Fibroblast of villous mesenchyme (primary cell): ENCODE measurements at regions not wholly inside any gene's neighbourhood (a gene's known extent, or its start where the extent isn't known, plus 50 kb on each side); places are given as distances from the start of the nearest gene placed in this dataset.

Experiments
- DNase-seq: peaks from one replicate; pipeline ENCODE4 v3.0.0-alpha.2; 2010; ENCODE audit warnings: low read depth
- H3K4me3 ChIP-seq: 2 replicates; pipeline ENCODE4 v1.5.1; 2011; ENCODE audit warnings: low read depth, mild to moderate bottlenecking, low read length
- TF ChIP-seq, protein P1 (sequence below): IDR thresholded peaks from 2 replicates; pipeline ENCODE4 v1.5.1; 2012; ENCODE audit warnings: low read depth, mild to moderate bottlenecking, low read length; ENCODE audit not compliant: insufficient read depth

DNA sequence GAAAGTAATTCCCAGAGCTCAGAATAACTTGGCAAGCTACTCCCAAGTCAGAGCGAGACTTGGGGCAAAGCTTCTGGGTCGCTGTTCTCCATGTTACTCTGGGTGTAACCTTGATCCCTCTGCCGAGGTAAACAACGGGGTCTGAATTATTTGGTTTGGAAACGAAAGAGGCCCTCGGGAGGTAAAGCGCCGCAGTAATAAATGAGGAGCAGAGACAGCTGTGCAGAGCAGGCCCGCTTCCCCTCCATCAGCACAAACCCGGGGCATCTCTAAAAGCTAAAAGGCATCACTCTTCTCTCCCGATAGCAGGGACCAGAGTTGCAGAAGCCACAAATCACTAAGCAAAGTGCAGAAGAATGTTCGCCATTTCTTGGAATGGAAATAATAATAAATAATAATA is 561.5 kb downstream of the BCOR start:
- TF ChIP-seq, protein P1, sequence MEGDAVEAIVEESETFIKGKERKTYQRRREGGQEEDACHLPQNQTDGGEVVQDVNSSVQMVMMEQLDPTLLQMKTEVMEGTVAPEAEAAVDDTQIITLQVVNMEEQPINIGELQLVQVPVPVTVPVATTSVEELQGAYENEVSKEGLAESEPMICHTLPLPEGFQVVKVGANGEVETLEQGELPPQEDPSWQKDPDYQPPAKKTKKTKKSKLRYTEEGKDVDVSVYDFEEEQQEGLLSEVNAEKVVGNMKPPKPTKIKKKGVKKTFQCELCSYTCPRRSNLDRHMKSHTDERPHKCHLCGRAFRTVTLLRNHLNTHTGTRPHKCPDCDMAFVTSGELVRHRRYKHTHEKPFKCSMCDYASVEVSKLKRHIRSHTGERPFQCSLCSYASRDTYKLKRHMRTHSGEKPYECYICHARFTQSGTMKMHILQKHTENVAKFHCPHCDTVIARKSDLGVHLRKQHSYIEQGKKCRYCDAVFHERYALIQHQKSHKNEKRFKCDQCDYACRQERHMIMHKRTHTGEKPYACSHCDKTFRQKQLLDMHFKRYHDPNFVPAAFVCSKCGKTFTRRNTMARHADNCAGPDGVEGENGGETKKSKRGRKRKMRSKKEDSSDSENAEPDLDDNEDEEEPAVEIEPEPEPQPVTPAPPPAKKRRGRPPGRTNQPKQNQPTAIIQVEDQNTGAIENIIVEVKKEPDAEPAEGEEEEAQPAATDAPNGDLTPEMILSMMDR = no peak
- no peak overlapping the region for H3K4me3 ChIP-seq
- DNase-seq = no peak

DNA sequence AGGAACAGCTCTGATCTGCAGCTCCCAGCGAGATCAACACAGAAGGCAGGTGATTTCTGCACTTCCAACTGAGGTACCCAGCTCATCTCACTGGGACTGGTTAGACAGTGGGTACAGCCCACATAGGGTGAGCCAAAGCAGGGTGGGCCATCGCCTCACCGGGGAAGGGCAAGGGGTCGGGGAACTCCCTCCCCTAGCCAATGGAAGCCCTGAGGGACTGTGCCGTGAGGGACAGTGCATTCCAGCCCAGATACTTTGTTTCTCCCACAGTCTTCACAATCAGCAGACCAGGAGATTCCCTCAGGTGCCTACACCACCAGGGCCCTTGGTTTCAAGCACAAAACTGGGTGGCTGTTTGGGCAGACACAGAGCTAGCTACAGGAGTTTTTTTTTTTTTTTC is 555.9 kb downstream of the BCOR start:
- TF ChIP-seq, protein P1 = no peak
- H3K4me3 ChIP-seq = no peak overlapping the region
- DNase-seq = no peak

DNA sequence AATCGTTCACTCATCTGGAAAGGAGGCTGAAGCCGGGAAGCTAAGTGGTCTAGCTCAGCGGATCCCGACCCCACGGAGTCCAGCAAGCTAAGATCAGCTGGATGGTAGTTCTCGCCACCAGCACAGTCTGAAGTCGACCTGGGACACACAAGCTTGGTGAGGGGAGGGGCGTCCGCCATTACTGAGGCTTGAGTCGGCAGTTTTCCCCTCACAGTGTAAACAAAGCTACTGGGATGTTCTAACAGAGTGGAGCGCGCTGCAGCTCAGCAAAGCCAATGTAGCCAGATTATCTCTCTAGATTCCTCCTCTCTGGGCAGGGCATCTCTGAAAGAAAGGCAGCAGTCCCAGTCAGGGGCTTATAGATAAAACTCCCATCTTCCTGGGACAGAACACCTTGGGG is 555.4 kb downstream of the BCOR start:
- DNase-seq = no peak
- TF ChIP-seq, protein P1 = no peak
- H3K4me3 ChIP-seq = no peak overlapping the region

DNA sequence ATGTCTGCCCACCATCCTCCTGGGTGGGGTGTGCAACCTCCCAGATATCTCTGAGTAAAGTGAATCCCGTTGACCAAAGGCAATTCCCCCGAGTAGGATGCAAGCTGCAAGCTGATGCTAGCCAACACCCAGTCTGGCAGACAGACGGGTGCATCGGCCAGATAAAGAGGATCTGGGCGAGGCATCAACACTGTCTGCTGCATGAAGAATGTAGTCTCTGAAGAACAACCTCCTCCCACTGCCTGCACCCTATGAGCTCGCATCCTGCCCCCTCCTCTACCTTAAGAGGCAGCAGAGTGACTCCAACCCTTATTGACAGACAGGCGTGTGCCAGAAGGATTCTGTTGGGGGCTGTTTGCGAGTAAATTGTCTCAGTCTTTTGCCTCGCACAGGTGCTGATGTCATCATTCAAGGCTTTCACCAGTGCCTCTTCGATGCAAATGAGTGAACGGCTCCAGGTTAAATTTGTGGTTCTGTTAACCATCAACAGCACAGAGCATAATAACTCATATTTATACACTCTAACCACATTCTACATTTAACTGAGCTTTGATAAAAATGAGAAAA is 546.9 kb downstream of the BCOR start:
- TF ChIP-seq, protein P1 = no peak
- DNase-seq = no peak
- H3K4me3 ChIP-seq = no peak overlapping the region

DNA sequence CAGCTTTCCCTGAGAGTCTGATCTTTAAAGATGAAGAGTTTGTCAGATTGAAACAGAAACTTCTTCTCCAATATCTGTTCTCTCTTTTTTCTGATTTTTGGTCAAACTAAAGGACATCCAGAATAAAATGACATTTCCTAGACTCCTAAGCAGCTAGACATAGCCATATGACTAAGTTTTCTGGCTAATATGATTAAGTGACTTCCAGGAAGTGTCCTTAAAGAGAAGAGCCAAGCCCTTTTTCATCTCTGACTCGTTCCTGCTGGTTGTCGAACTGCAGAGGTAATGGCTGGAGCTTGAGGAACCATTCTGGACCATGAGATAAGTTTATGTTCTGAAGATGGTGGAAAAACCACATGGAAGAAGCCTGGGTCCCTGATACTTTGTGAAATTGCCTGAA is 546.0 kb downstream of the BCOR start:
- TF ChIP-seq, protein P1 = no peak
- DNase-seq = no peak
- no peak overlapping the region for H3K4me3 ChIP-seq

DNA sequence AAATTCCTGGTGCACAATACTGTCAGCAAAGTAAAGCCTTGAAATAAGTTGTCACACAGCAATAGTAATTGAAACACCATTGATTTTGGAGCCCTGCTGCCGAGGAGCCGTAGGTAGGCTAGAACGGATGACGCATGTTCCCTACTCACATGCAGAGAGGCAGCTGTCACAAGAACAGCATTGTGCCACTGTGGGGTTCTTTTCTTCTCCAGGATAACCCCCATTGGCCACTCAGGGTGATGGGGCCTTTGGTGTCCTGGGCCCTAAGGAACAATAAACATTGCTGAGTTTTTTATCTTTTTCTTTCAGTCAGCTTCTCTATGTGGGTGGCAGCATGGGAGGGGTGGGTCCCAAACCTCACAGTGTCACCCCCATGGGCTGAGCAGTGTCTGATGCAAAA is 542.3 kb downstream of the BCOR start:
- no peak overlapping the region for H3K4me3 ChIP-seq
- DNase-seq = no peak
- TF ChIP-seq, protein P1 = no peak

DNA sequence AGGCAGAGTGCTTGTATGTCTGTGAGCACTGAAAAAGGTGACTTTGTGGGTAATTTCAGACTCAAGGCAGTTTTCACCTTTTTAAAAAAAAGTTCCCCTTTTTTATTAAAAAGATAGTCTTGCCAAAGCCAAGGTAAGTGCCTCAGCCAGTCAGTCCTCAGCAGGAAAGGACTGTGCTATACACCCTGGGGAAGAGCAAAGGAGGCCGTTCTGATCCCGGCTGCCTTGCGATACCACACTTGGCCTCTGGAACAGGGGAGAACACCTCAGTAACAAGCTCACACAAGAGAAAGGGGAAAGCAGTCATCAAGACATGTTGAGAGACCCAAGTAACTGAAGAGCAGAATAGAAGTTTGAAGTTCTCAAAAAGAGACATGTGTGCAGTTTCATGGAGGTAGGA is 541.7 kb downstream of the BCOR start:
- no peak for DNase-seq
- TF ChIP-seq, protein P1 = no peak

More for the DNA sequence above, 541.7 kb downstream of the BCOR start:
- no peak overlapping the region for H3K4me3 ChIP-seq
